H1 (cell line): ENCODE measurements at regions not wholly inside any gene's neighbourhood (a gene's known extent, or its start where the extent isn't known, plus 50 kb on each side); places are given as distances from the start of the nearest gene placed in this dataset.

Experiments used
- CTCF ChIA-PET: fragments of 300-600 bp; sonication (Branson Sonifier 250); formaldehyde crosslinking; loops from one replicate; lab custom pipeline; 2021; ENCODE audit not compliant: partially characterized antibody; lab: Charles Lee
- POLR2A ChIA-PET: fragments of 300-600 bp; sonication (Branson Sonifier 250); formaldehyde crosslinking; loops from one replicate; lab custom pipeline; 2021; ENCODE audit warnings: inconsistent platforms; ENCODE audit not compliant: partially characterized antibody; lab: Charles Lee
- DNase-seq, 2 experiments: peaks; one replicate each; pipeline versions ENCODE4 v3.0.0 to v3.0.0-alpha.2; 2010 to 2022; ENCODE audit warnings: low spot score in 2 of 2, low read depth in 1 of 2, mixed read lengths in 1 of 2
- FAIRE-seq: peaks from 2 replicates; lab custom pipeline; 2011; peaks lifted over from hg19 to GRCh38; lab: Jason Lieb, UNC
- H2AFZ ChIP-seq: 2 replicates; pipeline ENCODE4 v1.8.1; 2012; ENCODE audit warnings: low read length, inconsistent platforms
- H2AK5ac ChIP-seq: 2 replicates; pipeline ENCODE4 v1.6.1; 2013; ENCODE audit warnings: low read depth, low read length
- H2BK120ac ChIP-seq: replicated peaks from 2 replicates; pipeline ENCODE3; 2013; ENCODE audit warnings: low read depth, low read length, inconsistent platforms
- H2BK12ac ChIP-seq: 2 replicates; pipeline ENCODE4 v1.6.1; 2013; ENCODE audit warnings: low read depth, low read length
- H2BK15ac ChIP-seq: 2 replicates; pipeline ENCODE4 v1.6.1; 2013; ENCODE audit warnings: low read length
- H2BK20ac ChIP-seq: 2 replicates; pipeline ENCODE4 v1.6.1; 2013; ENCODE audit warnings: low read length
- H2BK5ac ChIP-seq: 2 replicates; pipeline ENCODE4 v1.6.1; 2013; ENCODE audit warnings: low read depth, low read length
- H3K14ac ChIP-seq: 2 replicates; pipeline ENCODE4 v1.6.1; 2013; ENCODE audit warnings: inconsistent platforms; ENCODE audit not compliant: insufficient read length
- H3K18ac ChIP-seq: 2 replicates; pipeline ENCODE4 v1.6.1; 2013; ENCODE audit warnings: low read length; ENCODE audit errors: extremely low read depth
- H3K23ac ChIP-seq: 2 replicates; pipeline ENCODE4 v1.6.1; 2013; ENCODE audit warnings: inconsistent platforms; ENCODE audit not compliant: insufficient read length
- H3K23me2 ChIP-seq: 2 replicates; pipeline ENCODE4 v1.6.1; 2013; ENCODE audit warnings: low read depth, low read length
- H3K27ac ChIP-seq: 2 replicates; pipeline ENCODE4 v1.6.1; 2011; ENCODE audit warnings: low read depth, low read length, inconsistent platforms
- H3K27me3 ChIP-seq, 4 experiments: replicated peaks in 1 of 4; 1 replicate in 1 of 4; 2 replicates in 3 of 4; pipeline versions ENCODE4 v1.6.1 to v1.8.1; 2011 to 2013; ENCODE audit warnings: low read length in 3 of 4, mild to moderate bottlenecking in 3 of 4, inconsistent platforms in 2 of 4, mixed read lengths in 2 of 4, moderate library complexity in 1 of 4; ENCODE audit not compliant: control insufficient read depth in 3 of 4, insufficient read depth in 3 of 4; ENCODE audit errors: extremely low read depth in 1 of 4
- H3K36me3 ChIP-seq, 4 experiments: 2 replicates each; pipeline versions ENCODE4 v1.6.1 to v1.8.1; 2011 to 2013; ENCODE audit warnings: mild to moderate bottlenecking in 4 of 4, low read length in 3 of 4, moderate library complexity in 2 of 4, control low read depth in 1 of 4, inconsistent platforms in 1 of 4; ENCODE audit not compliant: insufficient read depth in 4 of 4, control insufficient read depth in 2 of 4
- H3K4ac ChIP-seq: replicated peaks from 2 replicates; pipeline ENCODE3; 2013; ENCODE audit warnings: low read length, low read depth, mixed read lengths, inconsistent platforms; ENCODE audit not compliant: insufficient read length
- H3K4me1 ChIP-seq, 4 experiments: replicated peaks in 1 of 4; 1 replicate in 1 of 4; 2 replicates in 3 of 4; pipeline versions ENCODE4 v1.6.1 to v1.8.1; 2011 to 2013; ENCODE audit warnings: low read length in 3 of 4, inconsistent platforms in 2 of 4, mixed read lengths in 1 of 4; ENCODE audit not compliant: insufficient read depth in 4 of 4, control insufficient read depth in 3 of 4
- H3K4me2 ChIP-seq, 2 experiments: 2 replicates each; pipeline versions ENCODE4 v1.6.1 to v1.8.1; 2011 to 2013; ENCODE audit warnings: low read depth in 2 of 2, low read length in 2 of 2, control low read depth in 1 of 2, inconsistent platforms in 1 of 2, mild to moderate bottlenecking in 1 of 2; ENCODE audit not compliant: insufficient read depth in 1 of 2
- H3K4me3 ChIP-seq, 4 experiments: fragments of 200-600, 300-600 bp in 1 of 4; sonication (generic), shearing (Covaris generic), sonication (Bioruptor Twin) in 1 of 4; 2 replicates each; pipeline versions ENCODE4 v1.5.1 to v1.8.1; 2011 to 2016; ENCODE audit warnings: low read length in 4 of 4, low read depth in 3 of 4, control low read depth in 2 of 4, inconsistent platforms in 2 of 4, mild to moderate bottlenecking in 2 of 4, mixed read lengths in 1 of 4, moderate library complexity in 1 of 4; ENCODE audit not compliant: insufficient read depth in 2 of 4; ENCODE audit errors: extremely low read depth in 1 of 4
- H3K56ac ChIP-seq: replicated peaks from 2 replicates; pipeline ENCODE3; 2013; ENCODE audit warnings: low read depth, mild to moderate bottlenecking, mixed read lengths, low read length, inconsistent platforms; ENCODE audit not compliant: insufficient read length
- H3K79me1 ChIP-seq: 2 replicates; pipeline ENCODE4 v1.6.1; 2013; ENCODE audit warnings: low read depth, low read length, control low read depth
- H3K79me2 ChIP-seq, 2 experiments: 2 replicates each; pipeline versions ENCODE4 v1.6.1 to v1.8.1; 2012 to 2013; ENCODE audit warnings: low read length in 2 of 2, mild to moderate bottlenecking in 2 of 2, inconsistent platforms in 1 of 2; ENCODE audit not compliant: insufficient read depth in 2 of 2, control insufficient read depth in 1 of 2
- H3K9ac ChIP-seq, 4 experiments: replicated peaks in 1 of 4; 1 replicate in 1 of 4; 2 replicates in 3 of 4; pipeline versions ENCODE4 v1.6.1 to v1.8.1; 2011 to 2013; ENCODE audit warnings: low read depth in 3 of 4, low read length in 3 of 4, control low read depth in 2 of 4, mild to moderate bottlenecking in 2 of 4, moderate library complexity in 2 of 4, inconsistent platforms in 1 of 4; ENCODE audit errors: extremely low read depth in 1 of 4
- H3K9me3 ChIP-seq, 2 experiments: 2 replicates each; pipeline versions ENCODE4 v1.6.1 to v1.8.1; 2012 to 2013; ENCODE audit warnings: mild to moderate bottlenecking in 2 of 2, moderate library complexity in 2 of 2, control low read depth in 1 of 2, inconsistent platforms in 1 of 2, low read depth in 1 of 2, low read length in 1 of 2, mixed read lengths in 1 of 2; ENCODE audit not compliant: insufficient read depth in 2 of 2
- H4K20me1 ChIP-seq, 2 experiments: replicated peaks in 1 of 2; 2 replicates each; pipeline versions ENCODE3 to v1.8.1; 2011 to 2013; ENCODE audit warnings: inconsistent platforms in 2 of 2, low read length in 2 of 2, mild to moderate bottlenecking in 1 of 2; ENCODE audit not compliant: insufficient read depth in 2 of 2, control insufficient read depth in 1 of 2
- H4K5ac ChIP-seq: 2 replicates; pipeline ENCODE4 v1.6.1; 2013; ENCODE audit warnings: low read length, low read depth, mixed read lengths, inconsistent platforms; ENCODE audit not compliant: insufficient read length
- H4K8ac ChIP-seq: 2 replicates; pipeline ENCODE4 v1.8.0; 2013; ENCODE audit warnings: mild to moderate bottlenecking, moderate library complexity, low read length, inconsistent platforms; ENCODE audit not compliant: insufficient read depth; ENCODE audit errors: extremely low read depth
- H4K91ac ChIP-seq: replicated peaks from 2 replicates; pipeline ENCODE3; 2013; ENCODE audit warnings: low read length, mixed read lengths, inconsistent platforms; ENCODE audit not compliant: insufficient read length
- BACH1 ChIP-seq: IDR thresholded peaks from 2 replicates; pipeline ENCODE4 v1.6.1; 2012; ENCODE audit warnings: low read length, improper control_type of control experiment
- CEBPB ChIP-seq: IDR thresholded peaks from 2 replicates; pipeline ENCODE4 v1.6.1; 2012; ENCODE audit warnings: low read depth, low read length
- EP300 ChIP-seq, 2 experiments: IDR thresholded peaks; 1 replicate in 1 of 2; 2 replicates in 1 of 2; pipeline ENCODE4 v1.6.1; 2011 to 2012; ENCODE audit warnings: low read depth in 2 of 2, low read length in 2 of 2, mild to moderate bottlenecking in 2 of 2, borderline replicate concordance in 1 of 2, inconsistent platforms in 1 of 2, moderate library complexity in 1 of 2
- KDM4A ChIP-seq: IDR thresholded peaks from one replicate; pipeline ENCODE4 v1.7.1; 2012; ENCODE audit warnings: low read depth, mild to moderate bottlenecking, moderate library complexity, low read length, inconsistent platforms; ENCODE audit not compliant: severe bottlenecking
- POLR2A ChIP-seq, 2 experiments: IDR thresholded peaks; 1 replicate in 1 of 2; 2 replicates in 1 of 2; pipeline ENCODE4 v1.6.1; 2011; ENCODE audit warnings: low read depth in 2 of 2, low read length in 2 of 2, mild to moderate bottlenecking in 2 of 2; ENCODE audit errors: control extremely low read depth in 1 of 2
- RNF2 ChIP-seq: fragments of 200-900, 300-1000 bp; sonication (generic); IDR thresholded peaks from 2 replicates; pipeline ENCODE4 v1.7.1; 2016; ENCODE audit warnings: borderline replicate concordance, low read depth, mild to moderate bottlenecking, antibody characterized with exemption, low read length; ENCODE audit not compliant: poor library complexity, severe bottlenecking; ENCODE audit errors: missing control alignments
- RXRA ChIP-seq: IDR thresholded peaks from 2 replicates; pipeline ENCODE4 v1.6.1; 2011; ENCODE audit warnings: low read depth, mild to moderate bottlenecking, low read length, moderate library complexity; ENCODE audit not compliant: insufficient read depth
- TBP ChIP-seq: IDR thresholded peaks from 2 replicates; pipeline ENCODE4 v1.6.1; 2011; ENCODE audit warnings: low read depth, low read length, improper control_type of control experiment
- WGBS, 2 experiments: shearing (Covaris generic) in 1 of 2; methylation state at CpG; one replicate each; pipeline versions ENCODE4 v1.1.6 to v1.1.7; 2013 to 2015; ENCODE audit warnings: low lambda C conversion rate in 2 of 2, mixed read lengths in 2 of 2, inconsistent platforms in 1 of 2, low coverage in 1 of 2, missing lambda C conversion rate in 1 of 2; ENCODE audit not compliant: insufficient replicate concordance in 2 of 2, insufficient coverage in 1 of 2, insufficient read length in 1 of 2; ENCODE audit errors: extremely low coverage in 1 of 2, missing lambda C conversion rate in 1 of 2; 5-methylcytosine and 5-hydroxymethylcytosine counted together
- TF ChIP-seq, protein P1 (sequence below): IDR thresholded peaks from 2 replicates; pipeline ENCODE4 v1.6.1; 2012; ENCODE audit warnings: low read length, inconsistent platforms
- TF ChIP-seq, protein P2 (sequence below): IDR thresholded peaks from 2 replicates; pipeline ENCODE4 v1.6.1; 2011; ENCODE audit warnings: low read length, improper control_type of control experiment
- TF ChIP-seq, protein P3 (sequence below): IDR thresholded peaks from 2 replicates; pipeline ENCODE4 v1.6.1; 2012; ENCODE audit warnings: inconsistent platforms

DNA sequence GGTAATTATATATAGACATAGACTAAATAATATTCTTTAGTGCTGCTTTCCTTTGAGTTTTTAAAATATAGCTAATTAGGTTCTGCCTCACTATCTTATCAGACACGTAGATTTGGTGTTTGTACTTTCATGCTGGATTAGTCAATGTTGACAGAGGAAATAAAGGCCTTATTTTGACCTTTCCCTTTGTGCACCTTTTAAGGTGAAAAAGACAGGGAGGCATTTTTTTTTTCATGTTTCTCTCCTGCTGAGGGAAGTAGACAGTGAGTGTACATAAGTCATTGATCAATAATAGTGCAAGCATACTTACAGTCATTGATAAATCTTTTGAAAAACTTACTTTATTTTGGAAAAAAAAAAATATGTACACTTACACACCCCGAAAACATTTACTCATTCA, 467.8 kb downstream of the GRXCR1 start:
- H2BK12ac ChIP-seq: no peak overlapping the region
- DNase-seq (no peak), FAIRE-seq (no peak)
- H4K5ac ChIP-seq: no peak overlapping the region
- 97% methylated on average over 2 of the region's 2 CpGs; no CpG with 5 or more reads in 1 of the 2 experiments for WGBS, 2 experiments
- no peaks in the 10 kb centered on the region for H4K20me1 ChIP-seq
- ChIA-PET POLR2A (interaction anchor here (0.6 kb wide), 1 partner anchor 18 kb away, joined by 5 read pairs; no protein-coding TSS in a partner anchor), CTCF (interaction anchor here (0.7 kb wide), 1 partner anchor 1332 kb away, joined by 3 read pairs; no protein-coding TSS in a partner anchor)
- no peak overlapping the region for H4K91ac ChIP-seq
- no peak overlapping the region for H2BK120ac ChIP-seq
- no peak overlapping the region for H3K56ac ChIP-seq
- no peaks in the 10 kb centered on the region for H3K36me3 ChIP-seq
- H3K9me3 ChIP-seq: no peaks in the 10 kb centered on the region
- H2AFZ ChIP-seq: no peak overlapping the region
- H3K9ac ChIP-seq: no peak overlapping the region
- H3K14ac ChIP-seq: no peak overlapping the region
- no peak overlapping the region for H3K4ac ChIP-seq
- H3K27me3 ChIP-seq: no peaks in the 10 kb centered on the region
- H3K79me1 ChIP-seq: no peaks in the 10 kb centered on the region
- no peak overlapping the region for H4K8ac ChIP-seq
- H3K4me2 ChIP-seq: no peak overlapping the region
- no peaks in the 10 kb centered on the region for H3K79me2 ChIP-seq
- H3K23ac ChIP-seq: no peak overlapping the region
- H3K23me2 ChIP-seq: no peaks in the 10 kb centered on the region; the same call in 1 of the 2 replicates
- no peak overlapping the region for H2BK15ac ChIP-seq
- H3K4me3 ChIP-seq: no peak overlapping the region
- no peak overlapping the region for H3K27ac ChIP-seq
- H2AK5ac ChIP-seq: no peak overlapping the region
- H2BK20ac ChIP-seq: no peak overlapping the region
- H2BK5ac ChIP-seq: no peak overlapping the region
- no peaks in the 10 kb centered on the region for H3K4me1 ChIP-seq
- H3K18ac ChIP-seq: no peak overlapping the region
- TF ChIP-seq KDM4A (no peak), POLR2A (IDR thresholded peaks at IDR 0.05; ENCODE audit: control extremely low read depth in 1 of 2, low read depth in 2 of 2, low read length in 2 of 2) (no peak), RNF2 (no peak), CEBPB (no peak), TBP (no peak), BACH1 (no peak), EP300 (IDR thresholded peaks at IDR 0.05; ENCODE audit: borderline replicate concordance in 1 of 2, low read depth in 2 of 2, low read length in 2 of 2) (no peak), RXRA (no peak)
- TF ChIP-seq, protein P1, sequence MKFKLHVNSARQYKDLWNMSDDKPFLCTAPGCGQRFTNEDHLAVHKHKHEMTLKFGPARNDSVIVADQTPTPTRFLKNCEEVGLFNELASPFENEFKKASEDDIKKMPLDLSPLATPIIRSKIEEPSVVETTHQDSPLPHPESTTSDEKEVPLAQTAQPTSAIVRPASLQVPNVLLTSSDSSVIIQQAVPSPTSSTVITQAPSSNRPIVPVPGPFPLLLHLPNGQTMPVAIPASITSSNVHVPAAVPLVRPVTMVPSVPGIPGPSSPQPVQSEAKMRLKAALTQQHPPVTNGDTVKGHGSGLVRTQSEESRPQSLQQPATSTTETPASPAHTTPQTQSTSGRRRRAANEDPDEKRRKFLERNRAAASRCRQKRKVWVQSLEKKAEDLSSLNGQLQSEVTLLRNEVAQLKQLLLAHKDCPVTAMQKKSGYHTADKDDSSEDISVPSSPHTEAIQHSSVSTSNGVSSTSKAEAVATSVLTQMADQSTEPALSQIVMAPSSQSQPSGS: no peak
- TF ChIP-seq, protein P2, sequence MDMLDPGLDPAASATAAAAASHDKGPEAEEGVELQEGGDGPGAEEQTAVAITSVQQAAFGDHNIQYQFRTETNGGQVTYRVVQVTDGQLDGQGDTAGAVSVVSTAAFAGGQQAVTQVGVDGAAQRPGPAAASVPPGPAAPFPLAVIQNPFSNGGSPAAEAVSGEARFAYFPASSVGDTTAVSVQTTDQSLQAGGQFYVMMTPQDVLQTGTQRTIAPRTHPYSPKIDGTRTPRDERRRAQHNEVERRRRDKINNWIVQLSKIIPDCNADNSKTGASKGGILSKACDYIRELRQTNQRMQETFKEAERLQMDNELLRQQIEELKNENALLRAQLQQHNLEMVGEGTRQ: no peak
- TF ChIP-seq, protein P3, sequence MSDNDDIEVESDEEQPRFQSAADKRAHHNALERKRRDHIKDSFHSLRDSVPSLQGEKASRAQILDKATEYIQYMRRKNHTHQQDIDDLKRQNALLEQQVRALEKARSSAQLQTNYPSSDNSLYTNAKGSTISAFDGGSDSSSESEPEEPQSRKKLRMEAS: no peak
